ENCODE measurements at regions not wholly inside any gene's neighbourhood (a gene's known extent, or its start where the extent isn't known, plus 50 kb on each side); places are given as distances from the start of the nearest gene placed in this dataset.
"Not testable (repeated sequence)": the region's sequence is repeated elsewhere in the genome, so short reads cannot be mapped to it uniquely, and the experiment has no call there.

DNA sequence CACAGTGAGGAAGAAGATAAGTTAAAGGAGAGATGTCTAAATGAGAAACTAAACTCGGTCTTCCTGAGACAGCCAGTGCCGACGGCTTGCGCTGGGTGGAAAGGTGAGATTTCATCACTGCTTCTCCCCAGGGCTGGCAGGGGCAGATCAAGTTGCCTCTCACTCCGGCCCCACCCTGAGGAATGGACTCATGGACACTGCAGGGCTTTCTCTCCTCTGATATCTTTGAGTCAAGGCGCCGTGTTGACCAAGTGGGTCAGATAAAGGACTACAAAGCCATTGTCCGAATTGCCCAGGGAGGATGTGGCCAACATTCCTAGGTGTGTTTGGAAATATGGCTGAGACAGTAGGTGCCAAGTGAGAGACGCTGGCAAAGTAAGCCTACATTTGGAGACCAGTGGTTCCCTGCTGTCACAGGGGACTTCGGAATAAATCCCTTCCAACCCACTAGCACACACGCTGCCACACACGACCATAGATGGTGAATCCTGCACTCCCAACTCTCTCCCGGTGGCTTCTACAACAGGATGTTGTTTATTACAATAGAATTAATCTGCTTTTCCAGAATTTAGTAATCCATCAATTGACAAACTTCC lies 156.5 kb upstream of the TSC22D1 start:
- no peaks in the 10 kb centered on the region for H3K9me3 Mint-ChIP-seq
- H3K27me3 Mint-ChIP-seq (ENCODE audit: low read depth in 3 of 3) = peaks cover under 1 to 1% (median 1%) of the 10 kb centered on the region in 3 donors
- no peak for DNase-seq
- no peaks in the 10 kb centered on the region for H3K4me1 Mint-ChIP-seq
- H3K4me3 Mint-ChIP-seq = no peak overlapping the region
- H3K27ac Mint-ChIP-seq = no peak overlapping the region
- no peaks in the 10 kb centered on the region for H3K36me3 Mint-ChIP-seq

DNA sequence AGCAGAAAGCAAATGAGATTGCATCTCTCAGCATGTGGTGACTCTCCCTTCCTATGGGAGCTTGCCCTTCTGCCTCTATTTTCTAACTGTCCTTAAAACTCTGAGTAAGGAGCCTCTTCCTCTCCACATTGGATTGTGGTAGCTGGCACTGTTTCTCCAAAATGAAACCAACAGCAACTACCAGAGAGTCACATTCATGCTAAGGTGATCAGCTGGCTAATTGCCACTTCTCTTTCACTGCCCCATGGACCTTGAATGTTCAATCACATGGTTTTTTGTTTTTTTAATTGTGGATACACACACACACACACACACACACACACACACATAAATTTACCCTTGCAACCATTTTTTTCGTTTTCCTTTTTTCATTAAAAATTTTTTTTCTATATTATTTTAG lies 154.7 kb upstream of the TSC22D1 start:
- H3K27me3 Mint-ChIP-seq (ENCODE audit: low read depth in 3 of 3) = peaks cover 0 to 3% (median 0%) of the 10 kb centered on the region in 3 donors
- H3K27ac Mint-ChIP-seq = no peak overlapping the region
- no peaks in the 10 kb centered on the region for H3K36me3 Mint-ChIP-seq
- no peaks in the 10 kb centered on the region for H3K9me3 Mint-ChIP-seq
- H3K4me1 Mint-ChIP-seq = no peaks in the 10 kb centered on the region
- no peak overlapping the region for H3K4me3 Mint-ChIP-seq
- DNase-seq = no peak

DNA sequence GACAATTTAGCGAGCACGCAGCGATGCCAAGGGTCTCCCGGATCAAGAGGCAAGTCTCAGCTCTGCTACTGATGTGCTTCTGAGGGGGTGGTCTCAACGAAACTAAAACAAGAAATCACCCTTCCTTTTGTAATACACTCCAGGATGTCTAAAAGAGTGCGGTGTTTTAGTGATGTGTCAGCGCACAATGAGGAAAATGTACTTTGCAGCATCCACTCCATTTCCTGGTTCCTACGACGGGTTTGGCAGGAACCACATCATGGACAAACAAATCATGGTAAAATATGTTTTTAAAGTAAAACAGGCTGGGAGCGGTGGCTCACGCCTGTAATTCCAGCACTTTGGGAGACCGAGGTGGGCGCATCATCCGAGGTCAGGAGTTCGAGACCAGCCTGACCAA lies 154.0 kb upstream of the TSC22D1 start:
- Mint-ChIP-seq H3K27ac (no peak overlapping the region), H3K4me1 (no peaks in the 10 kb centered on the region), H3K9me3 (no peaks in the 10 kb centered on the region), H3K4me3 (no peak overlapping the region), H3K36me3 (no peaks in the 10 kb centered on the region), H3K27me3 (ENCODE audit: low read depth in 3 of 3) (peaks cover 0 to 3% (median 2%) of the 10 kb centered on the region in 3 donors)
- DNase-seq = no peak

DNA sequence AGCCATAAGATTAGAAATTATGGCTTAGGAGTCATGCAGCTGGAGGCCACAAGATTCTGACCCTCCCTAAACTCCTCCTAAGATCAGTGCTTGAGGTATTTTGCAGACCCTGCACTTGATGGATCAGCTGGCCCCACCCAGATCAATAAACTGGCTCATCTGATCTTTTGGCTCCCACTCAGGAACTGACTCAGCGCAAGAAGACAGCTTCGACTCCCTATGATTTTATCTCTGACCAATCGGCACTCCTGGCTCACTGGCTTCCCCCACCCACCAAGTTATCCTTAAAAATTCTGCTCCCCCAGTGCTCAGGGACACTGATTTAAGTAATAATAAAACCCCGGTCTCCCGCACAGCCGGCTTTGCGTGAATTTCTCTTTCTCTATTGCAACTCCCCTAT lies 151.5 kb upstream of the TSC22D1 start:
- not testable (repeated sequence) for H3K4me1 Mint-ChIP-seq; H3K9me3 Mint-ChIP-seq; H3K27ac Mint-ChIP-seq; H3K36me3 Mint-ChIP-seq; DNase-seq; H3K4me3 Mint-ChIP-seq; H3K27me3 Mint-ChIP-seq (ENCODE audit: low read depth in 3 of 3)

DNA sequence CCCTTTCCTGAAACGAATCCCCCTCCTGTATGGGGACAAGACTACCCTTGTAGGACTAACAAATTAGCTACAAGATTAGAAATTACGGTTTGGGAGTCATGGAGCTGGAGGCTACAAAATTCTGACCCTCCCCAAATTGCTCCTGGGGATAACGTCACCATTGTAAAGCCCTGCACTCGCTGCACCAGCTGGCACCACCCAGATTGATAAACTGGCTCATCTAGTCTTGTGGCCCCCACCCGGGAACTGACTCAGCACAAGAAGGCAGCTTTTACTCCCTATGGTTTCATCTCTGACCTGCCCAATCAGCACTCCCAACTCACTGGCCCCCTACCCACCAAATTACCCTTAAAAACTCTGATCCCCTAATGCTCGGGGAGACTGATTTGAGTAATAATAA lies 150.6 kb upstream of the TSC22D1 start:
- no peak for DNase-seq
- H3K27ac Mint-ChIP-seq = no peak overlapping the region
- H3K36me3 Mint-ChIP-seq = no peaks in the 10 kb centered on the region
- no peaks in the 10 kb centered on the region for H3K4me1 Mint-ChIP-seq
- H3K9me3 Mint-ChIP-seq = no peaks in the 10 kb centered on the region
- H3K4me3 Mint-ChIP-seq = no peak overlapping the region
- peaks cover 2 to 6% (median 3%) of the 10 kb centered on the region in 3 donors for H3K27me3 Mint-ChIP-seq (ENCODE audit: low read depth in 3 of 3)

DNA sequence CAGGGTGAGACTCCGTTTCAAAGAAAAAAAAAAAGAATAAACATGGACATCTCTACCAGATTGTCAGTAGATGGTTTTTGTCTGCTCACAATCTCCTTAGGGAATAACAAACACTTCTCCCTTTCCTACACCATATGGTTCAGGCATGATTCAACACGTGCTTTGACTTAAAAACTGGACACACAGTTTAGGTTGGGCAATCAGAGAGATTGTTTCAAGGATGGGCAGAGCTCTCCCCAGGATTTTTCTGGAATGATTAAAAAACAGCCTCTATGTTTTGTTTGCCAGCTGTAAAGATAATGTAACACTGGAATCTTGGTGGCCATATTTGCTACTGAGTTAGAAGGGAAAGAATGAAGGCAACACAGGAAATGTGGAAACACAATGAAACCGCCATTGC lies 150.1 kb upstream of the TSC22D1 start:
- Mint-ChIP-seq H3K4me1 (no peaks in the 10 kb centered on the region), H3K9me3 (no peaks in the 10 kb centered on the region), H3K4me3 (no peak overlapping the region), H3K27me3 (ENCODE audit: low read depth in 3 of 3) (peaks cover 2 to 6% (median 3%) of the 10 kb centered on the region in 3 donors), H3K27ac (no peak overlapping the region), H3K36me3 (no peaks in the 10 kb centered on the region)
- DNase-seq = no peak

DNA sequence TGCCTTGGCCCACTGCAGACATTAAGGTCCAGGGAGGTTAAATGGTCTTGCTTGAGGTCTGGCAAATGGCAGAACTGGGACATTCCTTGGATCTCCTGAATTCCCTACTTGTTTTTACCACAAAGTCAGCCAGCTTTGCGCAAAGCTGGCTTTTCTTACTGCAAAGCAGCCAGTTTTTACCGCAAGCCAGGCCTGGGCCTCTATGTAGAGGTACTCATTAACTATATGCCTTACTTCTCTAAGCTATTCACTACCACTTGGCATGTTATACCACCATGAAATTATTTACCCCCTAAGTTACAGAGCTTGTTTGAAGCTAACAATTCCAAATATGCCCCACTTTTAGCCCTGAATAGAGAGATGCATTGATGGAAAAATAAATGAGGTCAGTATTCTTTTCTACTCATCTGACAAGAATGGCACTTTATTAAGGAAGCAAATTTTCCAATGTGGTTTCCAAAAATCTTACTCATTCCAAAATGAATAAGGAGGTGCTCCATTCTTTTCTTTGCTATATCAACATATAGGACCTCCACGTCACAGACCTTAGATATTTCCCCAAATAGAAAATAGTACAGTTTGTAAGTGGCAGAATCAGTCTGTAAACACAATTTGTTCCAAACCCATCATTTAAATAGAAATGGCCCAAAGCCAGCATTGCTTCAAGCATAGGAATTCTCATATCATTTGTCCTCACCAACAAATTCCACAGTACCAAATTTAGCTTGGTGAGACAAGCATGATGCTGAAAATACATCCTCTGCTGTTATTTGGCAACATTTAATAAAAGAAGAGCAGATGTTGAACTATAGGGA lies 143.9 kb upstream of the TSC22D1 start:
- Mint-ChIP-seq H3K4me1 (no peaks in the 10 kb centered on the region), H3K27ac (no peak overlapping the region), H3K9me3 (no peaks in the 10 kb centered on the region), H3K36me3 (no peaks in the 10 kb centered on the region), H3K27me3 (ENCODE audit: low read depth in 3 of 3) (peaks cover 0 to 3% (median 3%) of the 10 kb centered on the region in 3 donors), H3K4me3 (no peak overlapping the region)
- no peak for DNase-seq

DNA sequence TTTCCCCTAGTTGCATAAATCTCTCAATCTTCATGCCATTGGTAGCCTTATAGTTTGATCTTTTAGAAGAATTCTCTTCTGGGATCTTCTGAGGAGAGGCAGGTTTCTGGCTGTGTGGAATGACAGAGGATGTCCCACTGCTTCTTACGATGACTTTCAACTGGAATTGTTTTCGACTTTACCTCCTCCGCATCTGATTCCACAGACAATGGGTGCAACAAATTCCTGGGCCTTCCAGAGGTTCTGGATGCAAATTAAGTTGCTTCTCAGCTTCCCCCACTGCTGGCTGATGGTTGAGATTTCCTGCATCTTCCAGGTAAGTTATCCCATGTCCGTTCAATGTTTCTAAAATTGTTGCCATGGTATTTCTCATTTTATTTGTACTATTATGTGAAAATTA lies 142.3 kb upstream of the TSC22D1 start:
- no peaks in the 10 kb centered on the region for H3K9me3 Mint-ChIP-seq
- H3K36me3 Mint-ChIP-seq = no peaks in the 10 kb centered on the region
- peaks cover 0 to 3% (median 3%) of the 10 kb centered on the region in 3 donors for H3K27me3 Mint-ChIP-seq (ENCODE audit: low read depth in 3 of 3)
- DNase-seq = no peak
- no peaks in the 10 kb centered on the region for H3K4me1 Mint-ChIP-seq
- H3K27ac Mint-ChIP-seq = no peak overlapping the region
- no peak overlapping the region for H3K4me3 Mint-ChIP-seq

DNA sequence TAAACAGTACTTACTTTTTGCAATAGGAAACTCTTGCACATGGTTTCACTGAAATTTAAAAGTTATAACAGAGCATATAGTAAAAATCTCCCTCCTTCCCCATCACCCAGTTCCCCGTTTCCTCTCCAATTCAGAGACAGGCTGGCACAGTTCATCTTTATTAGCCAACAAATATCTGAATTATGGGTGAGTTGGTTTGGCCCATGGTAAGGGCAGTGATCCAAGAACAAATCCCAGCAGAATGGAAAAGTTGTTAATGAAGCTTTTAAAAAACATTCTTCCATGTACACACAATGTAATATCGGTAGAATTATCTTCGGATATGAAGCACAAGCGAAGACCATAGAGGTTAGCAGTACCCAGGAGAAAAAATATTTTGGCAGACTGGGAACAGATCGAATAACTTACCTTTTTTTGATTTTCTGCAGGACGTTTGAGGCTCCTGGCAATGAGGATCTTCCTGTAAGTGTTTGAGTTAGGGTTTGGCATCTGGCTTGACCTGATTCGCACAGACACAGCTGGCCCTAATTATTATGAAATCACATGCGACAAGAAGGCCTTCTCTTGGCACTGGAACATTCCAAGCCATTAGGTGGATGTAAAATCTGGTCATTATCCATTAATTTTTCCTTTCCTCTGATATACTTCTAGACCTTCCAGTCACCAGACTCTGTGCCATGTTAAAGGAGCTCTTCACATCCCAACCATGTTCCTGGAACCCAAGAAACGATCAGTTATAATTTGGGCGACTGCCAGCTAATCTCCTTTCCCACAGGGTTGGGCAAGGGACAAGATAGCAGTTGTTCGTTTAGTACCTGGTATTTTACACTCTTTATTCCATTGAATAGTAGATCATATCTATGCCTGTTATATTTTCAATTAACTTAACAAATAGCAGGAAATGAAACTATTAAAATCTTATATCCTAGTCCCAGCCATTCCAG lies 139.4 kb upstream of the TSC22D1 start:
- Mint-ChIP-seq H3K9me3 (no peaks in the 10 kb centered on the region), H3K27me3 (ENCODE audit: low read depth in 3 of 3) (peaks cover 0 to 1% (median 0%) of the 10 kb centered on the region in 3 donors), H3K4me3 (no peak overlapping the region), H3K36me3 (no peaks in the 10 kb centered on the region), H3K4me1 (no peaks in the 10 kb centered on the region), H3K27ac (no peak overlapping the region)
- no peak for DNase-seq

DNA sequence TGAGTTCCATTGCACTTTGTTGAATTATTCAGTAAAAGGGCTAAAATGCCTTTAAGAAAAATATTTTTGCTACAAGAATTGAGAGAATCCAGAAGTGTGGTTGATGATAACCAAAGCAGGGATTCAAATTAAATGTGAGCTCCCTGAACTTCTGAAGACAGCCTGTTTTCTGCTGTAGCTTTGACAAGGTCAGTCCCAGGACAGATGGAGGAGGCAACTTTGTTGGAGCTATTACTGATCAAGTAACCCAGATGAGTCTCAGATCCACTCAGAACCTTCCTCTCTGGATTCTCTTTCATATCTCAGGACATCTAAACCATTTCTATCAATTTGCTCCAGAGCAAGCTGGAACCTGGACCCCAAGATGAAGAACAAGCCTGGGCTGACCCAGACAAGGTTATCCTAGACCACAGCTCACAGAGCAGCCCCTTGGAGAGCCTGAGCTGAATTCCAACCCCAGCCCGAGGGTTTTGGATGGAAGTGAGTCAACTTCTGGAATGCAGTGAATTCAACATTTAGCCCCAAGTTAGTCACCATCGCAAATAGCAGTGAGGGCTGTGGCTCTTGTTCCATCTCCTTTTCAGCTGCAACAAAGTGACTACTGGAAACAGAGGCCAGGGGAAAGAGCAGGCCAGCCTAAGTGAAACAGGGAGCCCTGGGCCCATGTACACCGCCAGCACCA lies 137.8 kb upstream of the TSC22D1 start:
- no peaks in the 10 kb centered on the region for H3K9me3 Mint-ChIP-seq
- H3K27ac Mint-ChIP-seq = no peak overlapping the region

DNA sequence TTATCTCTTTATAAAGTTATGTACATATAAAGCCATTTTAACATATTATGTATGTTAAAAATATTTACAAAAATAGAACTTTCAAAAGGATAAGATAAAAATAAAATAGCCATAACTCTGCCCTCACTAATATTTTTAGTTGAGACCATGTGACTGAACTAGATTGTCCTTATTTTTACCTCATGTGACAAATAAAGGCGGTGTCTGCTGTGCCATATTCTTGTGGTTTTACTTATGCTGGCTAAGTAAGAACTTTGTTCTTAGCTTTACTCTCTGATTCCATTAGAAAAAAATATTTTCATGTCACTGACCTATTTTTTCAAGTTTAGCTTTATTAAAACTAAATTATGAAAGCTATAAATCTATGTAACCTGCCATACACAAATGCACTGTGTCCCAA lies 135.6 kb upstream of the TSC22D1 start:
- no peaks in the 10 kb centered on the region for H3K36me3 Mint-ChIP-seq
- H3K9me3 Mint-ChIP-seq = no peaks in the 10 kb centered on the region
- no peak overlapping the region for H3K4me3 Mint-ChIP-seq
- H3K27me3 Mint-ChIP-seq (ENCODE audit: low read depth in 3 of 3) = peaks cover 0 to 3% (median 1%) of the 10 kb centered on the region in 3 donors
- DNase-seq = no peak
- H3K27ac Mint-ChIP-seq = no peak overlapping the region
- no peaks in the 10 kb centered on the region for H3K4me1 Mint-ChIP-seq

More for the DNA sequence above, 137.8 kb upstream of the TSC22D1 start:
- DNase-seq = no peak
- Mint-ChIP-seq H3K27me3 (ENCODE audit: low read depth in 3 of 3) (peaks cover 0 to 1% (median 0%) of the 10 kb centered on the region in 3 donors), H3K4me1 (no peaks in the 10 kb centered on the region), H3K4me3 (no peak overlapping the region), H3K36me3 (no peaks in the 10 kb centered on the region)

DNA sequence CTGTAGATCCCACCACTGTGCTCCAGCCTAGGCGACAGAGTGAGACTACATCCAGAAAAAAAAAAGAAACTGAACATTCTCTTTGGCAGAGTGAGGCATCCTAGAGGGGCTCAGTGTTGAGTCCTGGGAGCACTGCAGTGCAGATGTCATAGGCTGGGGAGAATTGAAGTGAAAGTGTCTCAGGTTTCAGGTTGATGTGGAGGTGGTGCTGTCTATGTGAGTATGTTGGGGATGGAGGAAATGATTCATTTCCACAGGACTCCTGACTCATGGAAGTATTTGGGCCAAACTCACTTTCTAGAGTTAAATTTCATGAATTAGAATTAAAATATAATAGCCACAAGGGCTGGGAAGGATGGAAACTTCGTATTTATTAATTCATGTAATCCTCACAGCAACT lies 134.4 kb upstream of the TSC22D1 start:
- H3K27ac Mint-ChIP-seq = no peak overlapping the region
- no peaks in the 10 kb centered on the region for H3K36me3 Mint-ChIP-seq
- no peak for DNase-seq
- no peaks in the 10 kb centered on the region for H3K9me3 Mint-ChIP-seq
- no peaks in the 10 kb centered on the region for H3K4me1 Mint-ChIP-seq
- H3K4me3 Mint-ChIP-seq = no peak overlapping the region
- peaks cover 1 to 3% (median 2%) of the 10 kb centered on the region in 3 donors for H3K27me3 Mint-ChIP-seq (ENCODE audit: low read depth in 3 of 3)

DNA sequence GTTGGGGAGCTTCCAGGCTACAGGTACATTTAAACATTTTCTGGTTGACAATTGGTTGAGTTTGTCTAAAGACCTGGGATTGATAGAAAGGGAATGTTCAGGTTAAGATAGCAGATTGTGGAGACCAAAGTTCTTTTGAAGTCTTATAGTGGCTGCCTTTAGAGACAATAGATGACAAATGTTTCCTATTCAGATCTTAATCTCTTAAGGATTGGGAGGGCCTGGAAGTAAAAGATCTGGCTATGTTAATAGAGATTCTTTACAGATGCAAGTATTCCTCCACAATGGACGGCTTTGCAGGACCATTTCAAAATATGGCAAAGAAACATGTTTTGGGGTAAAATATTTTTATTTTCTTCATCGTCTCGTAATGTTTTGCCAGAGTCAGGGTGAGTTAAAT lies 128.7 kb upstream of the TSC22D1 start:
- H3K27ac Mint-ChIP-seq; H3K4me3 Mint-ChIP-seq; H3K27me3 Mint-ChIP-seq (ENCODE audit: low read depth in 3 of 3); H3K36me3 Mint-ChIP-seq; DNase-seq; H3K9me3 Mint-ChIP-seq; H3K4me1 Mint-ChIP-seq: not testable (repeated sequence)

Data from immature natural killer cell (primary cell).